ENCODE measurements at regions not wholly inside any gene's neighbourhood (a gene's known extent, or its start where the extent isn't known, plus 50 kb on each side); places are given as distances from the start of the nearest gene placed in this dataset.

DNA sequence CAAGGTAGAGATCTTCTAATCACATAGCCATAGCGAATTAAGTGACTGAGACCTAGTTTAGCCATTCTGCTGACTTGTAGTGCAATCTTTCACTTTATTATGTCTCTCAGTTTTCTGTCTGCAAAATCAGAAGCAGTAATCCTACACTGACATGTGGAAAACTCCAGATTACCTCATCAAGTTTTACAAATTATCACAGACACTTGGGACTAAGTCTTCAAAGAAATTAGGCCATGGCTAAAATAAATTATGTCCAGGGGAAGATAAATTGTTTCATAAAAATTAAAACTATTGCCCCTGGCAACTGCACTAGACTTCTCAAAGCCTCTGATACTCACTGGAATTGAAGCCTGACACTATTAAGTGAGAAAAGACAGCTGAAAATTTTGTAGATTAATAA, 129.9 kb upstream of the RGMB start:
- H3K27me3 ChIP-seq (ENCODE audit: control insufficient read depth, insufficient read depth, low read length): no peaks in the 10 kb centered on the region
- no peaks in the 10 kb centered on the region for H3K9me3 ChIP-seq (ENCODE audit: control insufficient read depth, insufficient read depth, low read depth, low read length)
- H3K27ac ChIP-seq (ENCODE audit: low read depth, low read length): no peak overlapping the region
- H3K4me3 ChIP-seq (ENCODE audit: low read depth, low read length): no peak overlapping the region
- peaks cover 7% of the 10 kb centered on the region for H3K4me1 ChIP-seq (ENCODE audit: control insufficient read depth, insufficient read depth, low read length)
- no peaks in the 10 kb centered on the region for H3K36me3 ChIP-seq (ENCODE audit: control insufficient read depth, insufficient read depth, low read length)
- H3K9ac ChIP-seq (ENCODE audit: low read length): no peak overlapping the region

DNA sequence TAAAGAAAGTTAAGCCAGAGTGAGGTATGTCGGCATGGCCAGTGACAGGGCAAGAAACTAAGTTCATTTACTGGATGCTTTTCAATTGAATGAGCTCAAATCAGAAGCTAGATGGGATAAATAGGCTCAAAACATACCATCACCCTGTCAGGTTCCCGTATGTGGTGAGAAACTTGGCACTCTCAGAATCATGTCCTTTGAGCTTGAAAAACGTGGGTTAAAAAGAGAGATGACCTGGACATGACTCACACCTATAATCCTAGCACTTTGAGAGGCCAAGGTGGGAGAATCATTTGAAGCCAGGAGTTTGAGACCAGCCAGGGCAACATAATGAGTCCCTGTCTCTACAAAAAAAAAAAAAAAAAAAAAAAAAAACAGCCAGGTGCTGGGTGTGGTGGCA, 121.7 kb upstream of the RGMB start:
- no peaks in the 10 kb centered on the region for H3K27me3 ChIP-seq (ENCODE audit: control insufficient read depth, insufficient read depth, low read length)
- peaks cover 6% of the 10 kb centered on the region; the same call in 1 of the 2 replicates for H3K4me1 ChIP-seq (ENCODE audit: control insufficient read depth, insufficient read depth, low read length)
- no peaks in the 10 kb centered on the region for H3K36me3 ChIP-seq (ENCODE audit: control insufficient read depth, insufficient read depth, low read length)
- no peak overlapping the region for H3K27ac ChIP-seq (ENCODE audit: low read depth, low read length)
- no peaks in the 10 kb centered on the region; the same call in 1 of the 2 replicates for H3K9me3 ChIP-seq (ENCODE audit: control insufficient read depth, insufficient read depth, low read depth, low read length)
- H3K4me3 ChIP-seq (ENCODE audit: low read depth, low read length): no peak overlapping the region
- no peak overlapping the region for H3K9ac ChIP-seq (ENCODE audit: low read length)

DNA sequence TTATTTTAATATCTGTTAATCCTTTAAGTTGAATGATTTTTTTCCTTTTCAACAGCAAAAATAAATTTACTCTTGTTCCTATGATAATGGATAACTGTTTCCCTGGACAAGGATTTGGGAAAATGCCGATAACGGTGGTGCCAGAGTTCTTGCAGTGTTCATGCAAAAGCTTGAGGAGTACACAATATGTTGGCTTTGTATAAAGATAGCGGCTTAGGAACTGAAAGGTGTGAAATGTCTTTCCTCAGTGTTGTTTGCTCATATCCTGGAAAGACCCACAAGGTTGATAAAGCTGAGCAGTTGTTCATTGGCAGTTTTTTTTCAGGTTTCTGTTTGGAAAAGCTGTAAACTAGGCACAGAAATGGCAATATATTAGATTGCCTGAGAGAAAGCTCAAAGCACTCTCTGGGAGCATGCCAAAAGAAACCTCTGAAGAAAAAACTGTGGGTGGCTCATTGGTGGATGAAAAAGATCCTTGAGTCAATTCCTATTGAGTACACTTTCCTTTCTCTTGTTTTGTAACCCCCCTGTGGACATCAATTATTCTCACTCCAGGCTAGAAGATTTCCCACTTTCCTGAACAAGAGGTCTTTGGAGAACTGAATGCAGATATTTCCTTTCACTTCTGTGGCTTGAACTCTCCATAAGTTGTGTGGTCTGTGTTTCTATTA, 117.2 kb upstream of the RGMB start:
- Histone ChIP-seq H3K36me3 (ENCODE audit: control insufficient read depth, insufficient read depth, low read length) (no peaks in the 10 kb centered on the region), H3K9me3 (ENCODE audit: control insufficient read depth, insufficient read depth, low read depth, low read length) (no peaks in the 10 kb centered on the region; the same call in 1 of the 2 replicates), H3K4me1 (ENCODE audit: control insufficient read depth, insufficient read depth, low read length) (peaks cover 6% of the 10 kb centered on the region; the same call in 1 of the 2 replicates), H3K27me3 (ENCODE audit: control insufficient read depth, insufficient read depth, low read length) (no peaks in the 10 kb centered on the region), H3K4me3 (ENCODE audit: low read depth, low read length) (no peak overlapping the region), H3K9ac (ENCODE audit: low read length) (no peak overlapping the region), H3K27ac (ENCODE audit: low read depth, low read length) (no peak overlapping the region)

DNA sequence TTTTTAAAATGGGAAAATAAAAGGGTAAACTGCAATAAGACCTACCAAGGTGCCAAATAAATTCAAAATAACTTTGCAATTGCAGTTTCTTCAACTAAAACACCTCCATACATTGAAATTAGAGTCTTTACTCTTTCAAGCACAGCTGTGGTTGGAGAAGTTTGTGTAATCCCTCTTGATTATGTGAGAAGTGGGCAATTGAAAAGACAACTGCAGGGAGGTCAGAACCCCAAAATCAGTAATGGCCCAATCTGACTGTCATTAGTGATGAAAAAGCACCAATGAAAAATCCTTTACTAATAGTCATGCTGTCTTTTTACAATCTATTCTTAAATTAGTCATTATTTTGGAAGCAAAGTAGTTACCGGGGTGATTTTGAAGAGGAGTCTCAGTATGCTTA, 116.7 kb upstream of the RGMB start:
- H3K4me3 ChIP-seq (ENCODE audit: low read depth, low read length): no peak overlapping the region
- H3K9me3 ChIP-seq (ENCODE audit: control insufficient read depth, insufficient read depth, low read depth, low read length): no peaks in the 10 kb centered on the region; the same call in 1 of the 2 replicates
- no peak overlapping the region for H3K27ac ChIP-seq (ENCODE audit: low read depth, low read length)

DNA sequence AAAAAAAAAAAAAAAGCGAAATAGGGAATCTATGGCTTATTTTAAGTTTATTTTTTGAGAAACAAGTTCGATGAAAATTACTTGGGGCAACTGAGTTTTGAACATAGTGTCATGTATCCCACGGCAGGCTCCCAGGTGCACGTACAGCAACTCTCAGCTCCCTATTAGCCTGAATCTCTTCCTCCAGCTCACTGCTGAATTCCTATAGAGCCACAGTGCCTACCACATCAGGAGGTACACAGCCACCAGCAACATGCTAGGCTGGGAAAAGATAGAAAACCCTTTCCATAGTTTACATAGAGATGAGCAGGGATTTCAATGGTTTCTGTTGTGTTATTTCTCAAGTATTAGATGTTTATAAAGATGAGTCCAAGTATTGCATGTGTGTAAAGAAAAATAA, 115.9 kb upstream of the RGMB start:
- Histone ChIP-seq H3K27me3 (ENCODE audit: control insufficient read depth, insufficient read depth, low read length) (no peaks in the 10 kb centered on the region), H3K9ac (ENCODE audit: low read length) (no peak overlapping the region), H3K4me3 (ENCODE audit: low read depth, low read length) (no peak overlapping the region), H3K36me3 (ENCODE audit: control insufficient read depth, insufficient read depth, low read length) (no peaks in the 10 kb centered on the region), H3K4me1 (ENCODE audit: control insufficient read depth, insufficient read depth, low read length) (peaks cover 6% of the 10 kb centered on the region; the same call in 1 of the 2 replicates), H3K9me3 (ENCODE audit: control insufficient read depth, insufficient read depth, low read depth, low read length) (no peaks in the 10 kb centered on the region; the same call in 1 of the 2 replicates), H3K27ac (ENCODE audit: low read depth, low read length) (no peak overlapping the region)

More for the DNA sequence above, 116.7 kb upstream of the RGMB start:
- no peaks in the 10 kb centered on the region for H3K36me3 ChIP-seq (ENCODE audit: control insufficient read depth, insufficient read depth, low read length)
- no peaks in the 10 kb centered on the region for H3K27me3 ChIP-seq (ENCODE audit: control insufficient read depth, insufficient read depth, low read length)
- peaks cover 6% of the 10 kb centered on the region; the same call in 1 of the 2 replicates for H3K4me1 ChIP-seq (ENCODE audit: control insufficient read depth, insufficient read depth, low read length)
- H3K9ac ChIP-seq (ENCODE audit: low read length): no peak overlapping the region

DNA sequence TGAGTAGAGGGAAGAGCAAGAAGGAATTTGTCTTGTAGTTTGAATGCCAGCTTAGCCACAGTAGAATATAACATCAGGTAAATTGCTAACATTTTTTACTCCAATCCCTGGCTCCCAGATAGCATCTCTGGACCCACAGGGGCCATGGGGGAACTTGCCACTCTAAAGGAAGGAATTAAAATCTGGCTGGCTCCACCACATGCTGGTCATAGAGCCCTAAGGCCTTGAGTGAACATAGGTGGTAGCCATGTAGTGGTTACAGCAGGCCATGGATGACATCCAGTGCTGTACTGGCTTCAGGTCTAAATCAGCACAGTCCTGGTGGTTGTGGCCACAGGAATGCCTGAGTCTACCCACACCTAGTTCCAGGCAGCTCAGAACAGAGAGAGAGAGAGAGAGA, 109.9 kb upstream of the RGMB start:
- no peaks in the 10 kb centered on the region for H3K36me3 ChIP-seq (ENCODE audit: control insufficient read depth, insufficient read depth, low read length)
- no peaks in the 10 kb centered on the region; the same call in 1 of the 2 replicates for H3K4me1 ChIP-seq (ENCODE audit: control insufficient read depth, insufficient read depth, low read length)
- no peak overlapping the region for H3K4me3 ChIP-seq (ENCODE audit: low read depth, low read length)
- H3K27me3 ChIP-seq (ENCODE audit: control insufficient read depth, insufficient read depth, low read length): no peaks in the 10 kb centered on the region
- H3K27ac ChIP-seq (ENCODE audit: low read depth, low read length): no peak overlapping the region
- 0 out of 2 replicates have a peak, but pooled peaks cover 3% of the 10 kb centered on the region for H3K9me3 ChIP-seq (ENCODE audit: control insufficient read depth, insufficient read depth, low read depth, low read length)
- H3K9ac ChIP-seq (ENCODE audit: low read length): no peak overlapping the region

DNA sequence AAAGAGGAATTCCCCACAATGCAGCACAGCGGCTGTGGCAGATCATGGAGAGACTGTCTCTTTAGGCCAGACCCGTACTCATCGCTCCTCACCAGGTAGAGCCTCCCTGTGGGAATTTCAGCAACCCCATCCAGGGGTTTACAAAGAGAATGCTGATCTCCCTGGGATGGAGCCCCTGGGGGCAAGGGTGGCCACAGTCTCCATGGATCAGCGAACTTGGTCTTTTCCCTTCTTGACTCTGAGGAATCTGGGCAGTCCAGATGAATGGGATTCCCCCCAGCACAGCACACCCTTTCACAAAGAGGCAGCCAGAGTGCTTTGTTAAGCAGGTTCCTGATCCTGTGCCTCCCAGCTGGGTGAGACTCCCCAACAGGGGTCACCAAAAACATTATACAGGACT, 108.7 kb upstream of the RGMB start:
- no peak overlapping the region for H3K27ac ChIP-seq (ENCODE audit: low read depth, low read length)
- H3K4me1 ChIP-seq (ENCODE audit: control insufficient read depth, insufficient read depth, low read length): no peaks in the 10 kb centered on the region; the same call in 1 of the 2 replicates
- H3K4me3 ChIP-seq (ENCODE audit: low read depth, low read length): no peak overlapping the region
- no peaks in the 10 kb centered on the region for H3K27me3 ChIP-seq (ENCODE audit: control insufficient read depth, insufficient read depth, low read length)
- H3K36me3 ChIP-seq (ENCODE audit: control insufficient read depth, insufficient read depth, low read length): no peaks in the 10 kb centered on the region
- 0 out of 2 replicates have a peak, but pooled peaks cover 3% of the 10 kb centered on the region for H3K9me3 ChIP-seq (ENCODE audit: control insufficient read depth, insufficient read depth, low read depth, low read length)
- no peak overlapping the region for H3K9ac ChIP-seq (ENCODE audit: low read length)

DNA sequence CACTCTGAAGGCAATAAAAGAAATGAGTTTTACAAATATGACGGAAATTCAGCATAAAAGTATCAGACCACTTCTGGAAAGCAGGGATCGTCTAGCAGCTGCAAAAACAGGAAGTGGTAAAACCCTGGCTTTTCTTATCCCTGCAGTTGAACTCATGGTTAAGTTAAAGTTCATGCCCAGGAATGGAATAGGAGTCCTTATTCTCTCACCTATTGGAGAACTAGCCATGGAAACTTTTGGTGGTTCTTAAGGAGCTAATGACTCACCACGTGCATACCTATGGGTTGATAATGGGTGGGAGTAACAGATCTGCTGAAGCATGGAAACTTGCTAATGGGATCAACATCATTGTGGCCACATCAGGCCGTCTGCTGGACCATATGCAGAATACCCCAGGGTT, 93.5 kb upstream of the RGMB start:
- Histone ChIP-seq H3K27me3 (ENCODE audit: control insufficient read depth, insufficient read depth, low read length) (no peaks in the 10 kb centered on the region), H3K27ac (ENCODE audit: low read depth, low read length) (no peak overlapping the region), H3K4me1 (ENCODE audit: control insufficient read depth, insufficient read depth, low read length) (no peaks in the 10 kb centered on the region), H3K9ac (ENCODE audit: low read length) (no peak overlapping the region), H3K36me3 (ENCODE audit: control insufficient read depth, insufficient read depth, low read length) (no peaks in the 10 kb centered on the region), H3K9me3 (ENCODE audit: control insufficient read depth, insufficient read depth, low read depth, low read length) (no peaks in the 10 kb centered on the region), H3K4me3 (ENCODE audit: low read depth, low read length) (no peak overlapping the region)

DNA sequence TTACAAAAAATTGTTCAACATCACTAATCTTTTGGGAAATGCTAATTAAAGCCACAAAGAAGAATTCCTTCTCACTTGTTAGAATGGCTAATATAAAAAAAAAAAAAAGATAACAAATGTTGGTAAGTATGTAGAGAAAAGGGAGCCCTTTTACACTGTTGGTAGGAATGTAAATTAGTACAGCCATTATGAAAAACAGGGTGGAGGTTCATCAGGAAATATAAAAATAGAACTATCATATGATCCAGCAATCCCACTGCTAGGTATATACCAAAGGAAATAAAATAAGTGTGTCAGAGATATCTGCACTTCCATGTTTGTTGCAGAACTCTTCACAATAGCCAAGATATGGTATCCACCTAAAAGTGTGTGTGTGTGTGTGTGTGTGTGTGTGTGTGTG, 83.5 kb upstream of the RGMB start:
- Histone ChIP-seq H3K36me3 (ENCODE audit: control insufficient read depth, insufficient read depth, low read length) (no peaks in the 10 kb centered on the region), H3K9ac (ENCODE audit: low read length) (no peak overlapping the region), H3K4me1 (ENCODE audit: control insufficient read depth, insufficient read depth, low read length) (no peaks in the 10 kb centered on the region), H3K27ac (ENCODE audit: low read depth, low read length) (no peak overlapping the region), H3K4me3 (ENCODE audit: low read depth, low read length) (no peak overlapping the region), H3K27me3 (ENCODE audit: control insufficient read depth, insufficient read depth, low read length) (no peaks in the 10 kb centered on the region), H3K9me3 (ENCODE audit: control insufficient read depth, insufficient read depth, low read depth, low read length) (peaks cover 20% of the 10 kb centered on the region)

DNA sequence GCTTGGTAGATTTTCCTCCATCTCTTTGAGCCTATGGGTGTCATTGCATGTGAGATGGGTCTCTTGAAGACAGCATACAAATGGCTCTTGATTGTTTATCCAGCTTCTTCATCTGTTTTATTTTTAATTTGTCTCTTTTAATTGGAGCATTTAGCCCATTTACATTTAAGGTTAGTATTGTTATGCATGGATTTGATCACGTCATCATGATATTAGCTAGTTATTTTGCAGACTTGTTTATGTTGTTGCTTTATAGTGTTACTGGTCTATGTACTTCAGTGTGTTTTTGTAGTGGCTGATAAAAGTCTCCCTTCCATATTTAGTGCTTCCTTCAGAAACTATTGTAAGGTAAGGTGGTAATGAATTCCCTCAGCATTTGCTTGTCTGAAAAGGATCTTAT, 78.6 kb upstream of the RGMB start:
- H3K9me3 ChIP-seq (ENCODE audit: control insufficient read depth, insufficient read depth, low read depth, low read length): peaks cover 29% of the 10 kb centered on the region
- no peak overlapping the region for H3K4me3 ChIP-seq (ENCODE audit: low read depth, low read length)
- no peaks in the 10 kb centered on the region for H3K4me1 ChIP-seq (ENCODE audit: control insufficient read depth, insufficient read depth, low read length)
- no peaks in the 10 kb centered on the region for H3K36me3 ChIP-seq (ENCODE audit: control insufficient read depth, insufficient read depth, low read length)
- H3K27ac ChIP-seq (ENCODE audit: low read depth, low read length): no peak overlapping the region
- H3K9ac ChIP-seq (ENCODE audit: low read length): no peak overlapping the region
- no peaks in the 10 kb centered on the region for H3K27me3 ChIP-seq (ENCODE audit: control insufficient read depth, insufficient read depth, low read length)

DNA sequence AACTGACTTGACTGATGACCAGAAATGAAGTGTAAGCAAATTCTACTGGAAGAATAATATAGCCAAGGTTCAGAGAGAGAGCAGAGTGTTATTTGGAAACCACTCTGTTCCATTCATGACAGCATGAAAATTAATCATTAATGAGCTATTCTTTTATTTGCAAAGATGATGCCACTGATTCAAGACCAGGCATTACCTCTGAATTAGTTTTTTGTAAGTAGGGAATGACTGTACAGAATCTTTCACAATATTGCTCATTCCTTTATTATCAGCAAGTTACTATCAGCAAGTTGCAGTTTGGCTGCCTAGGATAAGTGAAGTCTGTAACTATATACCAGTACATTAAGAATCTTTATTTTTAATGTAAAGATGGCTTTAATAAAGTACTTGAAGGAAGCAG, 75.1 kb upstream of the RGMB start:
- Histone ChIP-seq H3K27ac (ENCODE audit: low read depth, low read length) (no peak overlapping the region), H3K27me3 (ENCODE audit: control insufficient read depth, insufficient read depth, low read length) (no peaks in the 10 kb centered on the region), H3K9me3 (ENCODE audit: control insufficient read depth, insufficient read depth, low read depth, low read length) (peaks cover 31% of the 10 kb centered on the region; the same call in 1 of the 2 replicates), H3K9ac (ENCODE audit: low read length) (no peak overlapping the region), H3K4me1 (ENCODE audit: control insufficient read depth, insufficient read depth, low read length) (no peaks in the 10 kb centered on the region), H3K4me3 (ENCODE audit: low read depth, low read length) (no peak overlapping the region), H3K36me3 (ENCODE audit: control insufficient read depth, insufficient read depth, low read length) (no peaks in the 10 kb centered on the region)

Measured in HUES6 (cell line).